Mammary epithelial cell (primary cell): ENCODE measurements at regions not wholly inside any gene's neighbourhood (a gene's known extent, or its start where the extent isn't known, plus 50 kb on each side); places are given as distances from the start of the nearest gene placed in this dataset.

Experiments used
- CTCF ChIP-seq, 2 donors: IDR thresholded peaks in 1 of 2; conservative IDR thresholded peaks in 1 of 2; 2 replicates each; pipeline ENCODE4 v1.5.1; 2011 to 2012; ENCODE audit warnings: inconsistent platforms in 2 of 2, low read length in 2 of 2, mild to moderate bottlenecking in 2 of 2, control low read depth in 1 of 2, low read depth in 1 of 2; ENCODE audit not compliant: insufficient read depth in 1 of 2; ENCODE audit errors: extremely low read depth in 1 of 2
- EZH2 ChIP-seq: IDR thresholded peaks from 2 replicates; pipeline ENCODE4 v1.6.1; 2012; ENCODE audit warnings: low read length, inconsistent platforms, borderline replicate concordance

DNA sequence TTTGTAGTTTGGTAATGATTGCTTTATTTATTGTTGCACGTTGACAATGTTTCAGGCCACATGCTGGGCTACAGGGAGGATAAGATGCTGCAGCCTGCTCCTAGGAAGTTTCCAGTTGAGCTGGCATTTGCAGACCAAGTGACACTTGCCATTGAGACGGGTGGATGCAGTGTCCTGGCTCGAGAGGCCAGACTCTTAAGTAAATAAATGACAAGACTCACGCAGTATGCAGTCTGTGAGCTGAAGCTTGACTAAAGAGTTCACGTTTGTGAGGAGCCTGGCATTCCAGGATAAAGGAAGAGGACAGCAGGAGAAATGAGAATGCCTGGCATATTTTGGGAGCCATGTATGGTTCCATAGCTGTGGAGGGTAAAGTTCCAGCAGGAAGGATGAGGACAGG is 105.8 kb downstream of the BAMBI start:
- TF ChIP-seq CTCF (conservative IDR thresholded peaks at IDR 0.05 in 1 of 2, IDR thresholded peaks at IDR 0.05 in 1 of 2; ENCODE audit: extremely low read depth in 1 of 2, insufficient read depth in 1 of 2, low read depth in 1 of 2, low read length in 2 of 2) (no peak), EZH2 (no peak)
